ENCODE measurements at regions not wholly inside any gene's neighbourhood (a gene's known extent, or its start where the extent isn't known, plus 50 kb on each side); places are given as distances from the start of the nearest gene placed in this dataset.

DNA sequence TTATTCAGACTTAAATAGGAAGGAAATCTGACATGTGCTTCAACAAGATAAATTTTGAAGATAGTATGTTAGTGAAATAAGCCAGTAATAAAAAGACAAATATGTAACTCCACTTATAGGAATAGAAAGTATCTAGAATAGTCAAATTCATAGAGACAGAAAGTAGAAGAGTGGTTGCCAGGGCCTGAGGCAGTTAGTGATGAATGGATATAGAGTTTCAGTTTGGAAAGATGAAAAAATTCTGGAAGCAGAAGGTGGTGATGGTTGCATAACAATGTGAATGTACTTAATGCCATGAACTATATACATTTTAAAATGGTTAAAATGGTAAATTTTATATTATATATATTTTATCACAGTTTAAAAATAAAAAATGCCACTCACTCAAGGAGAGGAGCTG, 54.3 kb downstream of the HAND2 start:
- no peak for DNase-seq
- H3K4me1 ChIP-seq, result peaks cover 0 to 14% (median 11%) of the 10 kb centered on the region in 4 donors
- no peaks in the 10 kb centered on the region for H3K27me3 ChIP-seq
- no peaks in the 10 kb centered on the region for H3K36me3 ChIP-seq
- no peak overlapping the region for H3K4me3 ChIP-seq
- H3K27ac ChIP-seq, result no peak overlapping the region
- no peaks in the 10 kb centered on the region for H3K9me3 ChIP-seq
- intact Hi-C loops (cut with DNase I), result no loop called here
- TF ChIP-seq POLR2AphosphoS5 (IDR thresholded peaks at IDR 0.05) (no peak), POLR2A (IDR thresholded peaks at IDR 0.05) (no peak), EP300 (IDR thresholded peaks at IDR 0.05) (no peak)
- TF ChIP-seq, protein P1, sequence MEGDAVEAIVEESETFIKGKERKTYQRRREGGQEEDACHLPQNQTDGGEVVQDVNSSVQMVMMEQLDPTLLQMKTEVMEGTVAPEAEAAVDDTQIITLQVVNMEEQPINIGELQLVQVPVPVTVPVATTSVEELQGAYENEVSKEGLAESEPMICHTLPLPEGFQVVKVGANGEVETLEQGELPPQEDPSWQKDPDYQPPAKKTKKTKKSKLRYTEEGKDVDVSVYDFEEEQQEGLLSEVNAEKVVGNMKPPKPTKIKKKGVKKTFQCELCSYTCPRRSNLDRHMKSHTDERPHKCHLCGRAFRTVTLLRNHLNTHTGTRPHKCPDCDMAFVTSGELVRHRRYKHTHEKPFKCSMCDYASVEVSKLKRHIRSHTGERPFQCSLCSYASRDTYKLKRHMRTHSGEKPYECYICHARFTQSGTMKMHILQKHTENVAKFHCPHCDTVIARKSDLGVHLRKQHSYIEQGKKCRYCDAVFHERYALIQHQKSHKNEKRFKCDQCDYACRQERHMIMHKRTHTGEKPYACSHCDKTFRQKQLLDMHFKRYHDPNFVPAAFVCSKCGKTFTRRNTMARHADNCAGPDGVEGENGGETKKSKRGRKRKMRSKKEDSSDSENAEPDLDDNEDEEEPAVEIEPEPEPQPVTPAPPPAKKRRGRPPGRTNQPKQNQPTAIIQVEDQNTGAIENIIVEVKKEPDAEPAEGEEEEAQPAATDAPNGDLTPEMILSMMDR (IDR thresholded peaks at IDR 0.05), result no peak

DNA sequence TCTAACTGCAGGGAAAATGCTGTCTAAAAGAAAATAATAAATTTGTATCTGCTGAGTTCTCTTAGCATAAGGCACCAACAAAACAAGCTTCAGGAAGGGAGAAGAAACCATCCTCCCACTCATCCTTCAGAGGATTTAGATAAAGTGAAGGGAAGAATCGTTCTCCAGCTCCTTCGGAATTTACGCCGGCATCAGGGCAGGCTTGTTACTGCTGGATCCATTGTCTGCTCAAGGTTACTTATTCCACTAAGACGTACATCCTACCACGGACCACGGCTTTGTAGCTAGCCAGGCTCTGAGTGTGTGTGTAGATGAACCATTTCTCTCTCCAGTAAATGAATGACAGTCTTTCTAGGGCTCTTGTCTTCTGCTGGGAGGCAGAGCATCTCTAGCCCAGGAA, 60.4 kb downstream of the HAND2 start:
- H3K36me3 ChIP-seq, result no peaks in the 10 kb centered on the region
- no peak overlapping the region for H3K4me3 ChIP-seq
- TF ChIP-seq POLR2AphosphoS5 (IDR thresholded peaks at IDR 0.05), result no peak
- TF ChIP-seq, protein P1 (IDR thresholded peaks at IDR 0.05), result no peak
- TF ChIP-seq POLR2A (IDR thresholded peaks at IDR 0.05), result no peak
- no peak for TF ChIP-seq EP300 (IDR thresholded peaks at IDR 0.05)
- intact Hi-C loops (cut with DNase I), result no loop called here
- H3K9me3 ChIP-seq, result no peaks in the 10 kb centered on the region
- H3K4me1 ChIP-seq, result peaks cover 0 to 11% (median 10%) of the 10 kb centered on the region in 4 donors
- no peaks in the 10 kb centered on the region for H3K27me3 ChIP-seq
- DNase-seq, result no peak
- no peak overlapping the region for H3K27ac ChIP-seq
- WGBS, 2 donors, result 94% methylated on average over 7 of the region's 7 CpGs

GRCh38 chr4:173468314-173468713, 61.7 kb downstream of the HAND2 start:
- TF ChIP-seq POLR2AphosphoS5 (IDR thresholded peaks at IDR 0.05), result no peak
- no peak for TF ChIP-seq POLR2A (IDR thresholded peaks at IDR 0.05)
- TF ChIP-seq, protein P1 (IDR thresholded peaks at IDR 0.05), result no peak
- TF ChIP-seq EP300 (IDR thresholded peaks at IDR 0.05), result no peak
- Histone ChIP-seq H3K9me3 (no peaks in the 10 kb centered on the region), H3K4me1 (peaks cover 0 to 11% (median 10%) of the 10 kb centered on the region in 4 donors), H3K27me3 (no peaks in the 10 kb centered on the region), H3K36me3 (no peaks in the 10 kb centered on the region), H3K27ac (no peak overlapping the region), H3K4me3 (no peak overlapping the region)
- intact Hi-C loops (cut with DNase I), result no loop called here
- DNase-seq, result no peak

- no peak for DNase-seq
- H3K27ac ChIP-seq, result peak overlapping the region in 3 of 4 donors; percentile 22 to 76 (median 60)
Observed at GRCh38 chr4:173466101-173466500, 63.9 kb downstream of the HAND2 start.

DNA sequence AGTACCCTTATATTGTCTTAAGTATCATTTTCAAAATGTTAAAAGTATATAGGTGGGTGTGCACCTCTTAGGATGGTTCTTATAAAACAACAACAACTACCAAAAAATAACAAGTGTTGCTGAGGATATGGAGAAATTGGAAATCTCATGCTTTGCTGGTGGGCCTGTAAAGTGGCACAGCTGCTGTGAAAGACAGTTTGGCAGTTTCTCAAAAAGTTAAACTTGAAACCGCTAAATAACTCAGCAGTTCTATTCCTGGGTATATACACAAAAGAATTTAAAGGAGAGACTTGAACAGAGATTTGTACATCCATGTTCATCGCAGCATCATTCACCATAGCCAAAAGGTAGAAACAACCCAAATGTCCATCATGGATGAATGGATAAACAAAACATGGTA, 65.5 kb downstream of the HAND2 start:
- intact Hi-C loops (cut with DNase I), result no loop called here
- Histone ChIP-seq H3K27me3 (no peaks in the 10 kb centered on the region), H3K4me1 (peaks cover 0 to 16% (median 10%) of the 10 kb centered on the region in 4 donors), H3K36me3 (no peaks in the 10 kb centered on the region), H3K4me3 (no peak overlapping the region), H3K9me3 (no peaks in the 10 kb centered on the region), H3K27ac (no peak overlapping the region)
- DNase-seq, result no peak
- 93 to 95% methylated on average over 2 of the region's 2 CpGs for WGBS, 2 donors
- TF ChIP-seq POLR2A (IDR thresholded peaks at IDR 0.05) (no peak), POLR2AphosphoS5 (IDR thresholded peaks at IDR 0.05) (no peak)

More at GRCh38 chr4:173466101-173466500, 63.9 kb downstream of the HAND2 start:
- Histone ChIP-seq H3K27me3 (no peaks in the 10 kb centered on the region), H3K36me3 (no peaks in the 10 kb centered on the region), H3K9me3 (no peaks in the 10 kb centered on the region), H3K4me3 (no peak overlapping the region), H3K4me1 (peaks cover 0 to 11% (median 10%) of the 10 kb centered on the region in 4 donors)
- TF ChIP-seq POLR2A (IDR thresholded peaks at IDR 0.05) (no peak), EP300 (IDR thresholded peaks at IDR 0.05) (no peak), POLR2AphosphoS5 (IDR thresholded peaks at IDR 0.05) (peak in 3 of 4 donors; percentile 15 to 57 (median 48))
- intact Hi-C loops (cut with DNase I), result no loop called here
- 66 to 83% methylated on average over 2 of the region's 2 CpGs for WGBS, 2 donors

DNA sequence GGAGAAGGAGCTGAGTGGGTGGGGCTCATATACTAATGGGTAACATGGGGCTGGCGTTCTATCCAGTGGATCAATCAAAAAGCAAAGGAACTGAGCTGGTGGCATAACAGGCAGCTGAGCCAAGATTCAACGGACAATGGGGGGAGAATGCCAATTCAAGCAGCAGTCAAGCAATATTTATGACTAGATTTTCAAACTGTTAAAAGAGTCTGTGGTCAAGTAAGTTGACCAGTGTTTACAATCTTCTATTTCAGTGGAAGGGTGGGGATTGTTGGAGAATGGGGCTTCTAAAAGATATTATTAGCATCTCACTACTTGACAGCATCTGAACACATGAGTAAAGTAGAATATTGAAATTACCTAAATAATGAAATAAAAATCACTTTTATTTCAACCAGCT, 64.9 kb upstream of the SCRG1 start:
- Histone ChIP-seq H3K27ac (no peak overlapping the region), H3K27me3 (no peaks in the 10 kb centered on the region), H3K4me1 (peaks cover 0 to 20% (median 10%) of the 10 kb centered on the region in 4 donors), H3K9me3 (no peaks in the 10 kb centered on the region), H3K4me3 (no peak overlapping the region), H3K36me3 (no peaks in the 10 kb centered on the region)
- DNase-seq, result no peak
- WGBS, 2 donors, result 85 to 87% methylated on average over 2 of the region's 2 CpGs
- intact Hi-C loops (cut with DNase I), result no loop called here
- TF ChIP-seq POLR2A (IDR thresholded peaks at IDR 0.05), result no peak
- TF ChIP-seq, protein P1 (IDR thresholded peaks at IDR 0.05), result no peak
- no peak for TF ChIP-seq POLR2AphosphoS5 (IDR thresholded peaks at IDR 0.05)
- no peak for TF ChIP-seq EP300 (IDR thresholded peaks at IDR 0.05)
